ENCODE measurements at regions not wholly inside any gene's neighbourhood (a gene's known extent, or its start where the extent isn't known, plus 50 kb on each side); places are given as distances from the start of the nearest gene placed in this dataset.
A peak's percentile ranks its signal among the peaks of the same experiment; 100 is the strongest.

- TF ChIP-seq EZH2 (IDR thresholded peaks at IDR 0.05; ENCODE audit: low read length, missing control alignments) (no peak), CTCF (conservative IDR thresholded peaks at IDR 0.05 in 1 of 2, IDR thresholded peaks at IDR 0.05 in 1 of 2; ENCODE audit: low read depth in 1 of 2, low read length in 2 of 2) (no peak)
- Histone ChIP-seq H3K4me2 (ENCODE audit: extremely low read depth, insufficient read depth, low read length) (no peak overlapping the region), H3K4me1 (ENCODE audit: control insufficient read depth, extremely low read depth, insufficient read depth, low read length) (no peaks in the 10 kb centered on the region), H3K79me2 (ENCODE audit: control insufficient read depth, insufficient read depth, low read length) (no peaks in the 10 kb centered on the region), H3K9me3 (ENCODE audit: control insufficient read depth, insufficient read depth, low read depth, low read length) (no peaks in the 10 kb centered on the region), H3K27me3 (ENCODE audit: control insufficient read depth, insufficient read depth, low read length) (no peaks in the 10 kb centered on the region), H3K27ac (ENCODE audit: insufficient read depth, low read length) (no peak overlapping the region), H3K9ac (ENCODE audit: insufficient read depth, low read length) (no peak overlapping the region), H3K36me3 (ENCODE audit: control insufficient read depth, insufficient read depth, low read length) (no peaks in the 10 kb centered on the region), H4K20me1 (ENCODE audit: control insufficient read depth, extremely low read depth, insufficient read depth, low read length) (no peaks in the 10 kb centered on the region), H2AFZ (ENCODE audit: low read length) (no peak overlapping the region), H3K4me3 (replicated peaks in 1 of 4; ENCODE audit: control extremely low read depth in 1 of 4, insufficient read depth in 1 of 4, low read depth in 3 of 4, low read length in 4 of 4) (no peak overlapping the region)
- no peak for DNase-seq (ENCODE audit: low read depth in 2 of 2)
These were observed 84.7 kb upstream of the LMNTD1 start for GRCh38 chr12:25637752-25638151.

- H4K20me1 ChIP-seq (ENCODE audit: control insufficient read depth, extremely low read depth, insufficient read depth, low read length): no peaks in the 10 kb centered on the region
- H3K9ac ChIP-seq (ENCODE audit: insufficient read depth, low read length): no peak overlapping the region
- H3K27me3 ChIP-seq (ENCODE audit: control insufficient read depth, insufficient read depth, low read length): no peaks in the 10 kb centered on the region
- H3K4me2 ChIP-seq (ENCODE audit: extremely low read depth, insufficient read depth, low read length): no peak overlapping the region
- no peaks in the 10 kb centered on the region for H3K36me3 ChIP-seq (ENCODE audit: control insufficient read depth, insufficient read depth, low read length)
- no peak for TF ChIP-seq CTCF (conservative IDR thresholded peaks at IDR 0.05 in 1 of 2, IDR thresholded peaks at IDR 0.05 in 1 of 2; ENCODE audit: low read depth in 1 of 2, low read length in 2 of 2)
- TF ChIP-seq EZH2 (IDR thresholded peaks at IDR 0.05; ENCODE audit: low read length, missing control alignments): no peak
- no peaks in the 10 kb centered on the region for H3K4me1 ChIP-seq (ENCODE audit: control insufficient read depth, extremely low read depth, insufficient read depth, low read length)
- no peaks in the 10 kb centered on the region for H3K79me2 ChIP-seq (ENCODE audit: control insufficient read depth, insufficient read depth, low read length)
- H2AFZ ChIP-seq (ENCODE audit: low read length): no peak overlapping the region
- H3K4me3 ChIP-seq (replicated peaks in 1 of 4; ENCODE audit: control extremely low read depth in 1 of 4, insufficient read depth in 1 of 4, low read depth in 3 of 4, low read length in 4 of 4): no peak overlapping the region
- no peak overlapping the region for H3K27ac ChIP-seq (ENCODE audit: insufficient read depth, low read length)
- H3K9me3 ChIP-seq (ENCODE audit: control insufficient read depth, insufficient read depth, low read depth, low read length): no peaks in the 10 kb centered on the region
- DNase-seq (ENCODE audit: low read depth in 2 of 2): no peak
These were observed 86.3 kb upstream of the LMNTD1 start for GRCh38 chr12:25639406-25639805.

- Histone ChIP-seq H3K9ac (ENCODE audit: insufficient read depth, low read length) (no peak overlapping the region), H3K9me3 (ENCODE audit: control insufficient read depth, insufficient read depth, low read depth, low read length) (no peaks in the 10 kb centered on the region), H3K27me3 (ENCODE audit: control insufficient read depth, insufficient read depth, low read length) (no peaks in the 10 kb centered on the region), H3K79me2 (ENCODE audit: control insufficient read depth, insufficient read depth, low read length) (no peaks in the 10 kb centered on the region), H3K36me3 (ENCODE audit: control insufficient read depth, insufficient read depth, low read length) (no peaks in the 10 kb centered on the region), H4K20me1 (ENCODE audit: control insufficient read depth, extremely low read depth, insufficient read depth, low read length) (no peaks in the 10 kb centered on the region), H2AFZ (ENCODE audit: low read length) (no peak overlapping the region), H3K4me1 (ENCODE audit: control insufficient read depth, extremely low read depth, insufficient read depth, low read length) (peaks cover 3% of the 10 kb centered on the region), H3K4me2 (ENCODE audit: extremely low read depth, insufficient read depth, low read length) (no peak overlapping the region), H3K27ac (ENCODE audit: insufficient read depth, low read length) (no peak overlapping the region), H3K4me3 (replicated peaks in 1 of 4; ENCODE audit: control extremely low read depth in 1 of 4, insufficient read depth in 1 of 4, low read depth in 3 of 4, low read length in 4 of 4) (no peak overlapping the region)
- TF ChIP-seq EZH2 (IDR thresholded peaks at IDR 0.05; ENCODE audit: low read length, missing control alignments) (no peak), CTCF (conservative IDR thresholded peaks at IDR 0.05 in 1 of 2, IDR thresholded peaks at IDR 0.05 in 1 of 2; ENCODE audit: low read depth in 1 of 2, low read length in 2 of 2) (no peak)
- peak in 1 of 2 donors; percentile 22 for DNase-seq (ENCODE audit: low read depth in 2 of 2)
These were observed 91.9 kb upstream of the LMNTD1 start for GRCh38 chr12:25644979-25645378.

Data from fibroblast of lung (primary cell).